B cell (primary cell): ENCODE measurements at regions not wholly inside any gene's neighbourhood (a gene's known extent, or its start where the extent isn't known, plus 50 kb on each side); places are given as distances from the start of the nearest gene placed in this dataset.

Source experiments
- ATAC-seq: fragments of 200-7000 bp; cut with Tn5 transposase; one replicate; pipeline ENCODE4 v1.10.0; 2021; ENCODE audit warnings: low read depth, mild to moderate bottlenecking, moderate number of reproducible peaks, moderate library complexity
- CTCF ChIA-PET: fragments of 350-600 bp; sonication (Branson Sonifier 250); formaldehyde crosslinking; loops from one replicate; lab custom pipeline; 2021; ENCODE audit warnings: antibody characterized with exemption, inconsistent platforms; lab: Charles Lee
- POLR2A ChIA-PET: fragments of 350-600 bp; sonication (Branson Sonifier 250); formaldehyde crosslinking; loops from one replicate; lab custom pipeline; 2021; ENCODE audit warnings: antibody characterized with exemption; lab: Charles Lee
- DNase-seq: peaks from one replicate; pipeline ENCODE4 v3.0.0; 2013
- H2AFZ ChIP-seq: 2 replicates; pipeline ENCODE4 v1.6.1; 2012; ENCODE audit warnings: mild to moderate bottlenecking, low read depth, low read length; ENCODE audit not compliant: insufficient read depth, poor library complexity, severe bottlenecking
- H3K27ac ChIP-seq, 2 donors: 1 replicate in 1 of 2; 2 replicates in 1 of 2; pipeline ENCODE4 v1.5.1; 2012 to 2013; ENCODE audit warnings: low read length in 2 of 2, mild to moderate bottlenecking in 2 of 2, moderate library complexity in 1 of 2
- H3K27me3 ChIP-seq, 4 experiments: fragments of 200-600 bp in 1 of 4; sonication (generic) in 1 of 4; replicated peaks in 1 of 4; 1 replicate in 2 of 4; 2 replicates in 2 of 4; pipeline versions ENCODE4 v1.6.1 to v1.7.0; 2013 to 2016; ENCODE audit warnings: low read length in 3 of 4, mild to moderate bottlenecking in 2 of 4, mixed read lengths in 1 of 4, moderate library complexity in 1 of 4; ENCODE audit not compliant: insufficient read depth in 4 of 4, control insufficient read depth in 3 of 4; ENCODE audit errors: control extremely low read depth in 1 of 4
- H3K36me3 ChIP-seq, 2 experiments: replicated peaks in 1 of 2; 1 replicate in 1 of 2; 2 replicates in 1 of 2; pipeline versions ENCODE4 v1.6.1 to v1.7.1; 2013; ENCODE audit warnings: low read length in 1 of 2; ENCODE audit not compliant: insufficient read depth in 2 of 2, control insufficient read depth in 1 of 2; ENCODE audit errors: control extremely low read depth in 1 of 2, extremely low read depth in 1 of 2
- H3K4me1 ChIP-seq, 2 donors: fragments of 200-600 bp in 1 of 2; sonication (generic) in 1 of 2; 1 replicate in 1 of 2; 2 replicates in 1 of 2; pipeline versions ENCODE4 v1.5.1 to v1.6.1; 2013 to 2017; ENCODE audit warnings: low read length in 2 of 2; ENCODE audit not compliant: control insufficient read depth in 2 of 2, insufficient read depth in 2 of 2
- H3K4me2 ChIP-seq: replicated peaks from 2 replicates; pipeline ENCODE3; 2012; ENCODE audit warnings: mild to moderate bottlenecking, low read depth, low read length; ENCODE audit not compliant: poor library complexity, severe bottlenecking
- H3K4me3 ChIP-seq, 5 experiments: fragments of 200-600 bp in 1 of 5; sonication (generic) in 1 of 5; 1 replicate in 3 of 5; 2 replicates in 2 of 5; pipeline versions ENCODE4 v1.5.1 to v1.7.0; 2011 to 2016; ENCODE audit warnings: low read length in 4 of 5, mild to moderate bottlenecking in 4 of 5, low read depth in 2 of 5, control low read depth in 1 of 5, moderate library complexity in 1 of 5; ENCODE audit not compliant: insufficient read depth in 1 of 5; ENCODE audit errors: control extremely low read depth in 1 of 5, extremely low read depth in 1 of 5
- H3K79me2 ChIP-seq: fragments of 200-600 bp; sonication (generic); one replicate; pipeline ENCODE4 v1.6.0; 2016; ENCODE audit warnings: low read length; ENCODE audit not compliant: control insufficient read depth, insufficient read depth
- H3K9ac ChIP-seq: fragments of 200-600 bp; sonication (generic); 2 replicates; pipeline ENCODE4 v1.6.1; 2017; ENCODE audit warnings: mild to moderate bottlenecking, low read length, moderate library complexity
- H3K9me3 ChIP-seq, 3 donors: one replicate each; pipeline versions ENCODE4 v1.6.1 to v1.7.1; 2013; ENCODE audit warnings: low read length in 2 of 3; ENCODE audit not compliant: control insufficient read depth in 2 of 3, insufficient read depth in 1 of 3; ENCODE audit errors: control extremely low read depth in 1 of 3
- H4K20me1 ChIP-seq: 2 replicates; pipeline ENCODE4 v1.6.0; 2012; ENCODE audit warnings: mild to moderate bottlenecking, low read length; ENCODE audit not compliant: insufficient read depth, control insufficient read depth, poor library complexity, severe bottlenecking
- H3K27ac Mint-ChIP-seq: one replicate; pipeline ENCODE4 v1.8.0; 2021; ENCODE audit warnings: mixed read lengths
- H3K27me3 Mint-ChIP-seq: one replicate; pipeline ENCODE4 v1.8.0; 2021; ENCODE audit warnings: mixed read lengths
- H3K4me1 Mint-ChIP-seq: one replicate; pipeline ENCODE4 v1.8.0; 2021; ENCODE audit warnings: mixed read lengths
- H3K4me3 Mint-ChIP-seq: one replicate; pipeline ENCODE4 v1.8.0; 2021; ENCODE audit warnings: mixed read lengths
- H3K9me3 Mint-ChIP-seq: one replicate; pipeline ENCODE4 v1.8.0; 2022; ENCODE audit warnings: mixed read lengths; ENCODE audit not compliant: insufficient read depth
- EZH2 ChIP-seq: IDR thresholded peaks from 2 replicates; pipeline ENCODE4 v1.6.1; 2012; ENCODE audit warnings: borderline replicate concordance, low read depth, mild to moderate bottlenecking, moderate library complexity, low read length; ENCODE audit not compliant: insufficient read depth, poor library complexity, severe bottlenecking
- WGBS: methylation state at CpG from one replicate; pipeline ENCODE4 v1.1.5; 2013; ENCODE audit warnings: missing lambda C conversion rate; ENCODE audit not compliant: insufficient coverage; 5-methylcytosine and 5-hydroxymethylcytosine counted together
- intact Hi-C: fragments of 100-400 bp; cut with micrococcal nuclease; formaldehyde crosslinking; loops from one replicate; pipeline ENCODE4 v1.10.0; 2022
- TF ChIP-seq, protein P1 (sequence below): fragments of 200-600 bp; IDR thresholded peaks from one replicate; pipeline ENCODE4 v1.8.0; 2022; ENCODE audit warnings: antibody characterized with exemption, mild to moderate bottlenecking

DNA sequence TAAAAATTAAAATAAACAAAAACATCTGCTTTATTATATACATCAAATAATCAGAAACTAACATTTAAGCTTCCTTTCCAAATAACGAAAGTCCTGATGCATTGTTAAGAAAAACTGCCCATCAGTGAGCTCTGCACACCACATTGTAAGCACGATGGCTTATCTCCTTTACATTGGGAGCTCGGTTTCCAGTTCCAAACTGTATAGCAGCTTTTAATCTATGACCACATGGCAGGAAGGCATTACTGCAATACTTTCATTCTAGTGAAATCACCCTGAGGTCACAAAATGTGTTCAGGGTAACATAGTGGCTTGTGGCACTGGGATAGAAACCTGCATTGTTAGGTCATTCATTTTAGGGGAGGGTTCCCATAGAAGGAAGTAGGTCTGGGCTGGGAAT, 146.3 kb downstream of the ZNF22 start:
- H3K27ac Mint-ChIP-seq = no peak overlapping the region
- no peaks in the 10 kb centered on the region for H3K4me1 ChIP-seq
- ATAC-seq (no peak), DNase-seq (no peak)
- H3K79me2 ChIP-seq = no peaks in the 10 kb centered on the region
- H3K4me3 ChIP-seq = no peak overlapping the region
- H3K9ac ChIP-seq = no peak overlapping the region
- 67% methylated on average over 3 of the region's 3 CpGs for WGBS
- H3K9me3 ChIP-seq = no peaks in the 10 kb centered on the region
- H2AFZ ChIP-seq = no peak overlapping the region
- TF ChIP-seq, protein P1, sequence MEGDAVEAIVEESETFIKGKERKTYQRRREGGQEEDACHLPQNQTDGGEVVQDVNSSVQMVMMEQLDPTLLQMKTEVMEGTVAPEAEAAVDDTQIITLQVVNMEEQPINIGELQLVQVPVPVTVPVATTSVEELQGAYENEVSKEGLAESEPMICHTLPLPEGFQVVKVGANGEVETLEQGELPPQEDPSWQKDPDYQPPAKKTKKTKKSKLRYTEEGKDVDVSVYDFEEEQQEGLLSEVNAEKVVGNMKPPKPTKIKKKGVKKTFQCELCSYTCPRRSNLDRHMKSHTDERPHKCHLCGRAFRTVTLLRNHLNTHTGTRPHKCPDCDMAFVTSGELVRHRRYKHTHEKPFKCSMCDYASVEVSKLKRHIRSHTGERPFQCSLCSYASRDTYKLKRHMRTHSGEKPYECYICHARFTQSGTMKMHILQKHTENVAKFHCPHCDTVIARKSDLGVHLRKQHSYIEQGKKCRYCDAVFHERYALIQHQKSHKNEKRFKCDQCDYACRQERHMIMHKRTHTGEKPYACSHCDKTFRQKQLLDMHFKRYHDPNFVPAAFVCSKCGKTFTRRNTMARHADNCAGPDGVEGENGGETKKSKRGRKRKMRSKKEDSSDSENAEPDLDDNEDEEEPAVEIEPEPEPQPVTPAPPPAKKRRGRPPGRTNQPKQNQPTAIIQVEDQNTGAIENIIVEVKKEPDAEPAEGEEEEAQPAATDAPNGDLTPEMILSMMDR = no peak
- no peak for TF ChIP-seq EZH2
- no peaks in the 10 kb centered on the region for H3K27me3 ChIP-seq
- H3K9me3 Mint-ChIP-seq = no peaks in the 10 kb centered on the region
- no peaks in the 10 kb centered on the region for H4K20me1 ChIP-seq
- no peaks in the 10 kb centered on the region for H3K4me1 Mint-ChIP-seq
- intact Hi-C loops = no loop called here
- no peak overlapping the region for H3K4me2 ChIP-seq
- POLR2A ChIA-PET = no interaction called here
- H3K4me3 Mint-ChIP-seq = no peak overlapping the region
- H3K36me3 ChIP-seq = no peaks in the 10 kb centered on the region
- no peak overlapping the region for H3K27ac ChIP-seq
- peaks cover 18% of the 10 kb centered on the region for H3K27me3 Mint-ChIP-seq
- CTCF ChIA-PET = no interaction called here

DNA sequence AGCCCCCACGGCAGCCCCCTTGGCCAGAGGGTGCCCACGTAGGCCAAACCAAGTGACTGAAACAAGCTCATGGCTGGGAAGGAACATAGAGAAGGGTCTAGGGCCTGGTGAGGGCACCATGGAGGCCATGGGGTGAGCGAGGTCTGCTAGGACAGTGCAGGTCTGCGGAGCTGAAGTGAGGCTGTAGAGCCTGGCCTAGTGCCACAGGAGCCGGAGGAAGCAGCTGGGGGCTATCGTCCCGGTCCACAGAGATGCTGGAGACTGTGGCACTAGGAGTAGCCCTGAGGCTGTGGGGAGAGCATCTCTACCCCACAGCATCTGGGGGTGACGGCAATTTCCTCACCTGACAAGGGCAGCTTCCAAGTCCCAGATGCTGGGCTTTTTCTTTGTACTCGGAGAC, 150.3 kb downstream of the ZNF22 start:
- Mint-ChIP-seq H3K9me3 (no peaks in the 10 kb centered on the region), H3K4me1 (no peaks in the 10 kb centered on the region), H3K4me3 (no peak overlapping the region), H3K27ac (no peak overlapping the region), H3K27me3 (peaks cover 12% of the 10 kb centered on the region)
- no peak overlapping the region for H2AFZ ChIP-seq
- H3K79me2 ChIP-seq = no peaks in the 10 kb centered on the region
- POLR2A ChIA-PET = no interaction called here
- no peaks in the 10 kb centered on the region for H3K36me3 ChIP-seq
- no peak overlapping the region for H3K4me3 ChIP-seq
- no peaks in the 10 kb centered on the region for H3K27me3 ChIP-seq
- H3K9me3 ChIP-seq = no peaks in the 10 kb centered on the region
- CTCF ChIA-PET = interaction anchor here (1.3 kb wide), 1 partner anchor 84 kb away, joined by 4 read pairs; no protein-coding TSS in a partner anchor
- DNase-seq (no peak), ATAC-seq (no peak)
- H3K4me2 ChIP-seq = no peak overlapping the region
- H4K20me1 ChIP-seq = no peaks in the 10 kb centered on the region
- no peaks in the 10 kb centered on the region for H3K4me1 ChIP-seq
- intact Hi-C loops = no loop called here
- no peak overlapping the region for H3K9ac ChIP-seq
- TF ChIP-seq EZH2 = no peak
- TF ChIP-seq, protein P1 = no peak
- WGBS = 82% methylated on average over 7 of the region's 9 CpGs
- H3K27ac ChIP-seq = no peak overlapping the region
